ENCODE measurements at regions not wholly inside any gene's neighbourhood (a gene's known extent, or its start where the extent isn't known, plus 50 kb on each side); places are given as distances from the start of the nearest gene placed in this dataset.

DNA sequence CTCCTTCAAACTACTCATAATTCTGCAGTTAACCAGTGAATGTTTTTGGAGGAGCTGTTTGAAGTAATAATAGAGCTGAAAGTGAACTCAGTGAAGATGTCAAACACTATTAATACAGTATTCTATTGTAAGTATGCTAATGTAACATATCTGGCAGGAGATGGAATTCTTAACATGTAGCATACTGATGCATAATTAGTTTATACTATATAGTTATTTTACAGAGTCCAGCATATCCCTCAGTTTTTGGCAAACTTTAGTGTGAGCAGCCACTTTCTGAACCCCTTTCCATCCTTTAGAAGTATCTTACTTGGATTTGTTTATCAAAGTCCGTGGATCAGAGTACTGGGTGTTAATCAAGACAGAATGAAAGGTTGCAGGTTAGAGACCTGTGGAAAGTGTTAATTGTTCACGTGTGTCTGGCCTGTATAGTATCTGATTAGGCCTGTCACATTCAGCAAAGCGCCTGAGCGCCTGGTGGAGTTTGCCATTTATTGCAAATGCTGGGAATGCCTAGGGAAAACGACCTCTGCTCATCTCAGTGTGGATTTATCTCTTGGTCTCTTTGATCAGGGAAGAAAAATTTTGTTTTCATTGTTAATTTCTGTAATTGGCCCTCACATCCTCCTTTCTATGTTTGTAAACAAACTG is 251.7 kb upstream of the MAD2L1 start:
- no peak overlapping the region for H2AFZ ChIP-seq
- no peaks in the 10 kb centered on the region for H3K36me3 ChIP-seq (ENCODE audit: insufficient read depth)
- Mint-ChIP-seq H3K36me3 (ENCODE audit: low read depth) (no peaks in the 10 kb centered on the region), H3K4me3 (no peak overlapping the region), H3K27ac (no peak overlapping the region), H3K9me3 (no peaks in the 10 kb centered on the region), H3K27me3 (ENCODE audit: insufficient read depth, low read depth, poor library complexity) (no peaks in the 10 kb centered on the region), H3K4me1 (no peaks in the 10 kb centered on the region)
- DNase-seq (ENCODE audit: low spot score) (no peak), ATAC-seq (no peak)
- no peaks in the 10 kb centered on the region for H3F3A ChIP-seq (replicated peaks; ENCODE audit: low read depth)
- no peaks in the 10 kb centered on the region for H3K9me2 ChIP-seq (ENCODE audit: insufficient read depth)
- no peaks in the 10 kb centered on the region for H3K27me3 ChIP-seq (ENCODE audit: insufficient read depth)
- TF ChIP-seq, protein P1, sequence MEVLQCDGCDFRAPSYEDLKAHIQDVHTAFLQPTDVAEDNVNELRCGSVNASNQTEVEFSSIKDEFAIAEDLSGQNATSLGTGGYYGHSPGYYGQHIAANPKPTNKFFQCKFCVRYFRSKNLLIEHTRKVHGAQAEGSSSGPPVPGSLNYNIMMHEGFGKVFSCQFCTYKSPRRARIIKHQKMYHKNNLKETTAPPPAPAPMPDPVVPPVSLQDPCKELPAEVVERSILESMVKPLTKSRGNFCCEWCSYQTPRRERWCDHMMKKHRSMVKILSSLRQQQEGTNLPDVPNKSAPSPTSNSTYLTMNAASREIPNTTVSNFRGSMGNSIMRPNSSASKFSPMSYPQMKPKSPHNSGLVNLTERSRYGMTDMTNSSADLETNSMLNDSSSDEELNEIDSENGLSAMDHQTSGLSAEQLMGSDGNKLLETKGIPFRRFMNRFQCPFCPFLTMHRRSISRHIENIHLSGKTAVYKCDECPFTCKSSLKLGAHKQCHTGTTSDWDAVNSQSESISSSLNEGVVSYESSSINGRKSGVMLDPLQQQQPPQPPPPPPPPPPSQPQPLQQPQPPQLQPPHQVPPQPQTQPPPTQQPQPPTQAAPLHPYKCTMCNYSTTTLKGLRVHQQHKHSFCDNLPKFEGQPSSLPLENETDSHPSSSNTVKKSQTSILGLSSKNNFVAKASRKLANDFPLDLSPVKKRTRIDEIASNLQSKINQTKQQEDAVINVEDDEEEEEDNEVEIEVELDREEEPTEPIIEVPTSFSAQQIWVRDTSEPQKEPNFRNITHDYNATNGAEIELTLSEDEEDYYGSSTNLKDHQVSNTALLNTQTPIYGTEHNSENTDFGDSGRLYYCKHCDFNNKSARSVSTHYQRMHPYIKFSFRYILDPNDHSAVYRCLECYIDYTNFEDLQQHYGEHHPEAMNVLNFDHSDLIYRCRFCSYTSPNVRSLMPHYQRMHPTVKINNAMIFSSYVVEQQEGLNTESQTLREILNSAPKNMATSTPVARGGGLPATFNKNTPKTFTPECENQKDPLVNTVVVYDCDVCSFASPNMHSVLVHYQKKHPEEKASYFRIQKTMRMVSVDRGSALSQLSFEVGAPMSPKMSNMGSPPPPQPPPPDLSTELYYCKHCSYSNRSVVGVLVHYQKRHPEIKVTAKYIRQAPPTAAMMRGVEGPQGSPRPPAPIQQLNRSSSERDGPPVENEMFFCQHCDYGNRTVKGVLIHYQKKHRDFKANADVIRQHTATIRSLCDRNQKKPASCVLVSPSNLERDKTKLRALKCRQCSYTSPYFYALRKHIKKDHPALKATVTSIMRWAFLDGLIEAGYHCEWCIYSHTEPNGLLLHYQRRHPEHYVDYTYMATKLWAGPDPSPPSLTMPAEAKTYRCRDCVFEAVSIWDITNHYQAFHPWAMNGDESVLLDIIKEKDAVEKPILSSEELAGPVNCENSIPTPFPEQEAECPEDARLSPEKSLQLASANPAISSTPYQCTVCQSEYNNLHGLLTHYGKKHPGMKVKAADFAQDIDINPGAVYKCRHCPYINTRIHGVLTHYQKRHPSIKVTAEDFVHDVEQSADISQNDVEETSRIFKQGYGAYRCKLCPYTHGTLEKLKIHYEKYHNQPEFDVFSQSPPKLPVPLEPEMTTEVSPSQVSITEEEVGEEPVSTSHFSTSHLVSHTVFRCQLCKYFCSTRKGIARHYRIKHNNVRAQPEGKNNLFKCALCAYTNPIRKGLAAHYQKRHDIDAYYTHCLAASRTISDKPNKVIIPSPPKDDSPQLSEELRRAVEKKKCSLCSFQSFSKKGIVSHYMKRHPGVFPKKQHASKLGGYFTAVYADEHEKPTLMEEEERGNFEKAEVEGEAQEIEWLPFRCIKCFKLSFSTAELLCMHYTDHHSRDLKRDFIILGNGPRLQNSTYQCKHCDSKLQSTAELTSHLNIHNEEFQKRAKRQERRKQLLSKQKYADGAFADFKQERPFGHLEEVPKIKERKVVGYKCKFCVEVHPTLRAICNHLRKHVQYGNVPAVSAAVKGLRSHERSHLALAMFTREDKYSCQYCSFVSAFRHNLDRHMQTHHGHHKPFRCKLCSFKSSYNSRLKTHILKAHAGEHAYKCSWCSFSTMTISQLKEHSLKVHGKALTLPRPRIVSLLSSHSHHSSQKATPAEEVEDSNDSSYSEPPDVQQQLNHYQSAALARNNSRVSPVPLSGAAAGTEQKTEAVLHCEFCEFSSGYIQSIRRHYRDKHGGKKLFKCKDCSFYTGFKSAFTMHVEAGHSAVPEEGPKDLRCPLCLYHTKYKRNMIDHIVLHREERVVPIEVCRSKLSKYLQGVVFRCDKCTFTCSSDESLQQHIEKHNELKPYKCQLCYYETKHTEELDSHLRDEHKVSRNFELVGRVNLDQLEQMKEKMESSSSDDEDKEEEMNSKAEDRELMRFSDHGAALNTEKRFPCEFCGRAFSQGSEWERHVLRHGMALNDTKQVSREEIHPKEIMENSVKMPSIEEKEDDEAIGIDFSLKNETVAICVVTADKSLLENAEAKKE (CRISPR knock-in tag; IDR thresholded peaks at IDR 0.05), result no peak
- no peak for TF ChIP-seq EZH2 (IDR thresholded peaks at IDR 0.05; ENCODE audit: low read depth, unreplicated experiment)
- TF ChIP-seq ZNF331 (CRISPR knock-in tag; IDR thresholded peaks at IDR 0.05; ENCODE audit: low read depth), result no peak
- TF ChIP-seq ZNF114 (CRISPR knock-in tag; IDR thresholded peaks at IDR 0.05), result no peak
- TF ChIP-seq POLR2AphosphoS5 (IDR thresholded peaks at IDR 0.05; ENCODE audit: low read depth), result no peak
- TF ChIP-seq STAT1 (IDR thresholded peaks at IDR 0.05; ENCODE audit: unreplicated experiment), result no peak
- TF ChIP-seq NANOG (IDR thresholded peaks at IDR 0.05; ENCODE audit: borderline replicate concordance), result no peak
- TF ChIP-seq REST (IDR thresholded peaks at IDR 0.05; ENCODE audit: unreplicated experiment), result no peak
- TF ChIP-seq, protein P2, sequence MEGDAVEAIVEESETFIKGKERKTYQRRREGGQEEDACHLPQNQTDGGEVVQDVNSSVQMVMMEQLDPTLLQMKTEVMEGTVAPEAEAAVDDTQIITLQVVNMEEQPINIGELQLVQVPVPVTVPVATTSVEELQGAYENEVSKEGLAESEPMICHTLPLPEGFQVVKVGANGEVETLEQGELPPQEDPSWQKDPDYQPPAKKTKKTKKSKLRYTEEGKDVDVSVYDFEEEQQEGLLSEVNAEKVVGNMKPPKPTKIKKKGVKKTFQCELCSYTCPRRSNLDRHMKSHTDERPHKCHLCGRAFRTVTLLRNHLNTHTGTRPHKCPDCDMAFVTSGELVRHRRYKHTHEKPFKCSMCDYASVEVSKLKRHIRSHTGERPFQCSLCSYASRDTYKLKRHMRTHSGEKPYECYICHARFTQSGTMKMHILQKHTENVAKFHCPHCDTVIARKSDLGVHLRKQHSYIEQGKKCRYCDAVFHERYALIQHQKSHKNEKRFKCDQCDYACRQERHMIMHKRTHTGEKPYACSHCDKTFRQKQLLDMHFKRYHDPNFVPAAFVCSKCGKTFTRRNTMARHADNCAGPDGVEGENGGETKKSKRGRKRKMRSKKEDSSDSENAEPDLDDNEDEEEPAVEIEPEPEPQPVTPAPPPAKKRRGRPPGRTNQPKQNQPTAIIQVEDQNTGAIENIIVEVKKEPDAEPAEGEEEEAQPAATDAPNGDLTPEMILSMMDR (conservative IDR thresholded peaks at IDR 0.05; ENCODE audit: low read depth in 2 of 2), result no peak
- no peak for TF ChIP-seq JUNB (IDR thresholded peaks at IDR 0.05; ENCODE audit: unreplicated experiment)
- no peak for TF ChIP-seq EZH2phosphoT487 (IDR thresholded peaks at IDR 0.05; ENCODE audit: unreplicated experiment)
- TF ChIP-seq, protein P3, sequence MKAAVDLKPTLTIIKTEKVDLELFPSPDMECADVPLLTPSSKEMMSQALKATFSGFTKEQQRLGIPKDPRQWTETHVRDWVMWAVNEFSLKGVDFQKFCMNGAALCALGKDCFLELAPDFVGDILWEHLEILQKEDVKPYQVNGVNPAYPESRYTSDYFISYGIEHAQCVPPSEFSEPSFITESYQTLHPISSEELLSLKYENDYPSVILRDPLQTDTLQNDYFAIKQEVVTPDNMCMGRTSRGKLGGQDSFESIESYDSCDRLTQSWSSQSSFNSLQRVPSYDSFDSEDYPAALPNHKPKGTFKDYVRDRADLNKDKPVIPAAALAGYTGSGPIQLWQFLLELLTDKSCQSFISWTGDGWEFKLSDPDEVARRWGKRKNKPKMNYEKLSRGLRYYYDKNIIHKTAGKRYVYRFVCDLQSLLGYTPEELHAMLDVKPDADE (IDR thresholded peaks at IDR 0.05), result no peak
- TF ChIP-seq CREB1 (CRISPR knock-in tag; IDR thresholded peaks at IDR 0.05; ENCODE audit: low read depth), result no peak
- no peak overlapping the region for H3K4me2 ChIP-seq
- no peak overlapping the region for H3K27ac ChIP-seq (ENCODE audit: low read depth)
- no peaks in the 10 kb centered on the region for H3K79me2 ChIP-seq (replicated peaks; ENCODE audit: insufficient read depth)
- no peaks in the 10 kb centered on the region for H4K20me1 ChIP-seq (replicated peaks; ENCODE audit: insufficient read depth)
- no peaks in the 10 kb centered on the region for H3K4me1 ChIP-seq (ENCODE audit: insufficient read depth)
- no peak overlapping the region for H3K4me3 ChIP-seq
